Colonic mucosa (tissue), 4 donors: ENCODE measurements at regions not wholly inside any gene's neighbourhood (a gene's known extent, or its start where the extent isn't known, plus 50 kb on each side); places are given as distances from the start of the nearest gene placed in this dataset.
A peak's percentile ranks its signal among the peaks of the same experiment; 100 is the strongest.

Experiments used
- DNase-seq: peaks from one replicate; pipeline ENCODE4 v3.0.0-alpha.2; 2020
- H3K27ac ChIP-seq: fragments of 200-600 bp; one replicate; pipeline ENCODE4 v1.8.0; 2021
- H3K27me3 ChIP-seq: fragments of 200-600 bp; one replicate; pipeline ENCODE4 v1.8.0; 2021
- H3K36me3 ChIP-seq: fragments of 200-600 bp; one replicate; pipeline ENCODE4 v1.8.0; 2021
- H3K4me1 ChIP-seq: fragments of 200-600 bp; one replicate; pipeline ENCODE4 v1.8.0; 2021; ENCODE audit warnings: mild to moderate bottlenecking
- H3K4me3 ChIP-seq: fragments of 200-600 bp; one replicate; pipeline ENCODE4 v1.8.0; 2021
- H3K9ac ChIP-seq, 2 donors: one replicate each; pipeline ENCODE4 v1.7.0; 2013; ENCODE audit warnings: control low read depth in 2 of 2, low read depth in 2 of 2, low read length in 2 of 2
- H3K9me3 ChIP-seq: fragments of 200-600 bp; one replicate; pipeline ENCODE4 v1.8.0; 2021
- intact Hi-C: fragments of 100-400 bp; cut with DNase I; formaldehyde crosslinking; loops from one replicate; pipeline ENCODE4 v1.14.1; 2022
- TF ChIP-seq, protein P1 (sequence below): fragments of 200-600 bp; IDR thresholded peaks from one replicate; pipeline ENCODE4 v1.8.0; 2022; ENCODE audit warnings: antibody characterized with exemption, mild to moderate bottlenecking
- donor health status: healthy.
- donor health status: DM: no; HTN: no; CAD: no.
- donor health status: DM: no; HTN: no; CAD: no.

DNA sequence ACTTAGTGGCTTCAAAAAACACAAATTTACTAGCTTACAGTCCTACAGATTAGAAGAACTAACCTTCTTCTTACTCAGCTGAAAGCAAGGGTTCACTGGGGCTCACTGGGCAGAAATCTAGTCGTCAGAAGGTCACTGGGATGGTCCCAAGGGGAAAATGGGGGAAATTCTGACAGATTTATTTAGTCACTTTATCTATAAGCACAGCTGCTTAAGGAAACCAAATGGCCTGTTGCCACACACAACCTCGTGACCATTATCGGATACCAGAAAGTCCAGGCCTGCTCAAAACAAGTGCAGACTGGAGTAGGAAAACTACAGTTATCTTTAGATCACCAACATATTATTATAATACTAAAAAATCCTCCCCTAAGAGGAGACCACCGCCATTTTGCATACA, 374.6 kb upstream of the ASIC2 start:
- Histone ChIP-seq H3K4me3 (no peak overlapping the region), H3K9ac (no peak overlapping the region), H3K9me3 (no peaks in the 10 kb centered on the region), H3K27ac (no peak overlapping the region), H3K4me1 (no peaks in the 10 kb centered on the region), H3K36me3 (no peaks in the 10 kb centered on the region), H3K27me3 (no peaks in the 10 kb centered on the region)
- no peak for DNase-seq
- intact Hi-C loops, result no loop called here
- TF ChIP-seq, protein P1, sequence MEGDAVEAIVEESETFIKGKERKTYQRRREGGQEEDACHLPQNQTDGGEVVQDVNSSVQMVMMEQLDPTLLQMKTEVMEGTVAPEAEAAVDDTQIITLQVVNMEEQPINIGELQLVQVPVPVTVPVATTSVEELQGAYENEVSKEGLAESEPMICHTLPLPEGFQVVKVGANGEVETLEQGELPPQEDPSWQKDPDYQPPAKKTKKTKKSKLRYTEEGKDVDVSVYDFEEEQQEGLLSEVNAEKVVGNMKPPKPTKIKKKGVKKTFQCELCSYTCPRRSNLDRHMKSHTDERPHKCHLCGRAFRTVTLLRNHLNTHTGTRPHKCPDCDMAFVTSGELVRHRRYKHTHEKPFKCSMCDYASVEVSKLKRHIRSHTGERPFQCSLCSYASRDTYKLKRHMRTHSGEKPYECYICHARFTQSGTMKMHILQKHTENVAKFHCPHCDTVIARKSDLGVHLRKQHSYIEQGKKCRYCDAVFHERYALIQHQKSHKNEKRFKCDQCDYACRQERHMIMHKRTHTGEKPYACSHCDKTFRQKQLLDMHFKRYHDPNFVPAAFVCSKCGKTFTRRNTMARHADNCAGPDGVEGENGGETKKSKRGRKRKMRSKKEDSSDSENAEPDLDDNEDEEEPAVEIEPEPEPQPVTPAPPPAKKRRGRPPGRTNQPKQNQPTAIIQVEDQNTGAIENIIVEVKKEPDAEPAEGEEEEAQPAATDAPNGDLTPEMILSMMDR, result no peak

DNA sequence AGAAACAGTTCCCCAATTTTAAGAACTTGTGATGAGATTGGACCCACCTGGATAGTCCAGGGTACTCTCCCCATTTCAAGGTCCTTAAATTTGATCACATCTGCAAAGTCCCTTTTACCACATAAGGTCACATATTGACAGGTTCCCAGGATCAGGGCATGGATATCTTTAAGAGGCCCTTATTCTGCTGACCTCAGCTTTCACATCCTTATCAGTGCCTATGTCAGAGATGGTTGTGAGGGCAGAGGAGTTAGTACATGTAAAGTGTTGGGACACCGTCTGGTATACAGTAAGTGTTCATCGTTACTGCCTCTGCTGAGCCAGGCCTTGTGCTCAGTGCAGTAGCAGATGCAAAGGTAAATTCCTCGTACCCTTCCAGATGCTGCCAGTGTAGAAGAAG, 375.4 kb upstream of the ASIC2 start:
- Histone ChIP-seq H3K27ac (no peak overlapping the region), H3K4me3 (no peak overlapping the region), H3K36me3 (no peaks in the 10 kb centered on the region), H3K9me3 (no peaks in the 10 kb centered on the region), H3K27me3 (no peaks in the 10 kb centered on the region), H3K4me1 (no peaks in the 10 kb centered on the region), H3K9ac (no peak overlapping the region)
- DNase-seq, result no peak
- intact Hi-C loops, result no loop called here
- TF ChIP-seq, protein P1, result no peak

DNA sequence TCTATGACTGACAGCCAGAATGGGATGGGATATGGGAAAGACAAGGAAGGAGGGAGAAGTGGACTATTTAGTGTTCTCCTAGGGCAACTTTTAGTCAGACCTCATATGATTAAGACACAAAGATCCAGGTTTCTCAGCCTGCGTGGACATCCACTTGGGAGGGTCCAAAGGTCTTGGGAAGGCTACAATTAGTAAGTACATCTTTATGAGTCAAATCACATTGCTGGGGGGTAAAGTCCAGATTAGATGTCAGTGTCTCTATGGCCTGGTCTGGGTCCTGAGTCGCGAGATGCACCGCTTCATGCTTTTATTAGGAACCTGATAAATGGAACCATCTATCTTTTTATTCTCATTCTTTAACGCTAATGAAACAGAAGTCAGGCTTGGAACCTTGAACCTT, 378.4 kb upstream of the ASIC2 start:
- Histone ChIP-seq H3K27ac (no peak overlapping the region), H3K4me1 (no peaks in the 10 kb centered on the region), H3K9me3 (no peaks in the 10 kb centered on the region), H3K4me3 (no peak overlapping the region), H3K36me3 (no peaks in the 10 kb centered on the region), H3K9ac (no peak overlapping the region), H3K27me3 (no peaks in the 10 kb centered on the region)
- TF ChIP-seq, protein P1, result no peak
- DNase-seq, result no peak
- intact Hi-C loops, result loop anchor here (5.0 to 10.0 kb wide), 2 partner anchors 149 to 627 kb away; no protein-coding TSS in a partner anchor

DNA sequence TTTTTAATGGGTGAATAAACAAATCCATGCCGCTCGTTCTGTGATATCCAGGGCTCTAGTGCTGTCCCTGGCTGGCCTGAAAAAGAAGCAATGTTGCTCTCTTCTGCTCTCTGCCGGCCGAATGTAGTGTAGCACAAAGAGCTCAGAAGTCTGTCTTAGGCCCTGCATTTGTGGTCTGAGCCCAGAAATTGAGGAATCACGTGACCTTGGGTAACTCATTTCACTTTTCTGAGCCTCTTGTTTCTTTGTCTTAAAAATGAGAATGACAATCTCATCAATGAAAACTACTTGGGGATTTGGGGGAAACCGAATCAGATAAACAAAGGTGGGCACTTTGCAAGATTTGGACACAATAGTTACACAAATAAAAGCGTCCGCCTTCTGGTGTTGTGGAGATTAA, 381.6 kb upstream of the ASIC2 start:
- TF ChIP-seq, protein P1, result peak; percentile 65
- Histone ChIP-seq H3K9ac (no peak overlapping the region), H3K27me3 (no peaks in the 10 kb centered on the region), H3K9me3 (no peaks in the 10 kb centered on the region), H3K27ac (no peak overlapping the region), H3K36me3 (no peaks in the 10 kb centered on the region), H3K4me3 (no peak overlapping the region), H3K4me1 (no peaks in the 10 kb centered on the region)
- DNase-seq, result peak; percentile 50
- intact Hi-C loops, result loop anchor here (5.0 to 10.0 kb wide), 2 partner anchors 152 to 630 kb away; no protein-coding TSS in a partner anchor

DNA sequence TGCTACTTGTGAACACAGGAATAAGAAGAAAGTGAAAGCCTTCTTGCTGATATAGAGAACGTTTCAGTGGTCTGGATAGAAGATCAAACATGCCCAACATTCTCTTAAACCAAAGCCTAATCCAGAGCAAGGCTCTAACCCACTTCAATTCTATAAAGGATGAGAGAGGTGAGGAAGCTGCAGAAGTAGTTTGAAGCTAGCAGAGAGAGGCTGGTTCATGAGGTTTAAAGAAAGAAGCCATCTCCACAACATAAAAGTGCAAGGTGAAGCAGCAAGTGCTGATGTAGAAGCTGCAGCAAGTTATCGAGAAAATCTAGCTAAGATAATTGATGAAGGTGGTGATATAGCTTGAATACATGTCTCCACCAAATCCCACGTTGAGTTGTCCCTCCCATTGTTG, 383.3 kb upstream of the ASIC2 start:
- Histone ChIP-seq H3K27me3 (no peaks in the 10 kb centered on the region), H3K4me1 (no peaks in the 10 kb centered on the region), H3K9ac (no peak overlapping the region), H3K36me3 (no peaks in the 10 kb centered on the region), H3K9me3 (no peaks in the 10 kb centered on the region), H3K27ac (no peak overlapping the region), H3K4me3 (no peak overlapping the region)
- DNase-seq, result no peak
- TF ChIP-seq, protein P1, result no peak
- intact Hi-C loops, result loop anchor here (10.0 kb wide), 1 partner anchor 632 kb away; no protein-coding TSS in a partner anchor
